ENCODE measurements at regions not wholly inside any gene's neighbourhood (a gene's known extent, or its start where the extent isn't known, plus 50 kb on each side); places are given as distances from the start of the nearest gene placed in this dataset.

DNA sequence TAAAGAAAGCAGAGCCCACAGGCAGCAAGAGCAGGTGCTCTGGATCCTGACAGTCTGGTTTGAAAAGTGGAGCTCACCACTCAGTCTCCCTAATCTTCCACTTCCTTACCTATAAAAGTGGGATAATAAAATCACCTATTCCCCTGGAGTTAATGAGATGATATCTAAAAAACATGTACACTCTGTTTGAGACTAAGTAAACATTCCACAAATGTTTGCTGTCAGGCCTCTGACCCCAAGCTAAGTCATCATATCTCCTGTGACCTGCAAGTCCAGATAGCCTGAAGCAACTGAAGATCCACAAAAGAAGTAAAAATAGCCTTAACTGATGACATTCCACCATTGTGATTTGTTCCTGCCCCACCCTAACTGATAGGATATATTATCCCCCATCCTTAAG is 1324.5 kb downstream of the XPNPEP1 start:
- H3K27me3 ChIP-seq, result no peaks in the 10 kb centered on the region
- TF ChIP-seq, protein P1, sequence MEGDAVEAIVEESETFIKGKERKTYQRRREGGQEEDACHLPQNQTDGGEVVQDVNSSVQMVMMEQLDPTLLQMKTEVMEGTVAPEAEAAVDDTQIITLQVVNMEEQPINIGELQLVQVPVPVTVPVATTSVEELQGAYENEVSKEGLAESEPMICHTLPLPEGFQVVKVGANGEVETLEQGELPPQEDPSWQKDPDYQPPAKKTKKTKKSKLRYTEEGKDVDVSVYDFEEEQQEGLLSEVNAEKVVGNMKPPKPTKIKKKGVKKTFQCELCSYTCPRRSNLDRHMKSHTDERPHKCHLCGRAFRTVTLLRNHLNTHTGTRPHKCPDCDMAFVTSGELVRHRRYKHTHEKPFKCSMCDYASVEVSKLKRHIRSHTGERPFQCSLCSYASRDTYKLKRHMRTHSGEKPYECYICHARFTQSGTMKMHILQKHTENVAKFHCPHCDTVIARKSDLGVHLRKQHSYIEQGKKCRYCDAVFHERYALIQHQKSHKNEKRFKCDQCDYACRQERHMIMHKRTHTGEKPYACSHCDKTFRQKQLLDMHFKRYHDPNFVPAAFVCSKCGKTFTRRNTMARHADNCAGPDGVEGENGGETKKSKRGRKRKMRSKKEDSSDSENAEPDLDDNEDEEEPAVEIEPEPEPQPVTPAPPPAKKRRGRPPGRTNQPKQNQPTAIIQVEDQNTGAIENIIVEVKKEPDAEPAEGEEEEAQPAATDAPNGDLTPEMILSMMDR (IDR thresholded peaks at IDR 0.05; ENCODE audit: low read depth, low read length), result no peak
- no peak for DNase-seq
- H3K4me1 ChIP-seq, result no peaks in the 10 kb centered on the region
- H3K9me3 ChIP-seq, result no peaks in the 10 kb centered on the region
- no peak overlapping the region for H3K4me3 ChIP-seq (ENCODE audit: low read depth, low read length)
- H3K36me3 ChIP-seq, result no peaks in the 10 kb centered on the region

DNA sequence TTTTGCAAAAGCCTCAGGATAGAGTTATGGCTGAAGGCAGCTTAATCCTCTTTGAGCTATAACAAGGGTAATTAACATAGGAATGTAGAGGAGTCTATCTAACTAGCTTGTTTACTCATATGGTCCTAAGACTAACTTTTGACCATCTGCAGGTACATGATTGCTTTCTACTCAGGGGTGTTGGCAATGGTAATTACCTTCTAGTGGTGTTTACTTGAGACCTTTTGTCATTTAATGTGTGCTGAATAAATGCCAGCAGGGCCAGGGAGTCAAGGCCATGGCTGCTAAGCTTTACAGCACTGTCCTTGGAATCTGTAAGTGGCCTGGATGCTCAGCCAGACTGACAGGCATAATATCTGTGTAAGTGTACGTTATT is 1325.0 kb downstream of the XPNPEP1 start:
- Histone ChIP-seq H3K9me3 (no peaks in the 10 kb centered on the region), H3K27me3 (no peaks in the 10 kb centered on the region), H3K4me3 (ENCODE audit: low read depth, low read length) (no peak overlapping the region), H3K36me3 (no peaks in the 10 kb centered on the region), H3K4me1 (no peaks in the 10 kb centered on the region)
- DNase-seq, result no peak
- TF ChIP-seq, protein P1 (IDR thresholded peaks at IDR 0.05; ENCODE audit: low read depth, low read length), result no peak

DNA sequence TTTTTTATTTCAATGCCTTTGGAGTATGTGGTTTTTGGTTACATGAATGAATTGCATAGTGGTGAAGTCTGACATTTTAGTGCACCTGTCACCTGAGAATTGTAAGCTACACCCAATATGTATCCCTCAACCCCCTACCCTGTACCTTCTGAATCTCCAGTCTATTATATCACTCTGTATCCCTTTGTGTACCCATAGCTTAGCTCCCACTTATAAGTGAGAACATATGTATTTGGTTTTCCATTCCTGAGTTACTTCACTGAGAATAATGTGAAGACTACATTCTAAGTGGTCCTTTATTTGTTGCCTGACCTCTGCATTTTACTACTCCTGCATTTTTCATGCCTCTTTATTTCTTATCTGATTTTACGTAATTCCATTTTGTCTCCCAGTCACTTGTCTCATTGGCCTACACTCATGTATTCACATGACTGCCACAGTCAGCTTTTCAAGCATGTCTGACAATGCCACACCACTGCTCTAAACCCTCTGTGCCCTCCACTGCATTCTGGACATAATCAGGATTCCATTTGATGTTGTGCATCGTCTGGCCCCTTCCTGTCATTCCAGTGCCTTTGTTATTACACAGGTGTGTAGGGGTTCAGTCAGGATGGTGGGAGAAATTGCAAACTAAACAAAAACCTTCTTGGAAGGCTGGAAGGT is 1325.5 kb downstream of the XPNPEP1 start:
- Histone ChIP-seq H3K36me3 (no peaks in the 10 kb centered on the region), H3K4me3 (ENCODE audit: low read depth, low read length) (no peak overlapping the region), H3K9me3 (no peaks in the 10 kb centered on the region), H3K27me3 (no peaks in the 10 kb centered on the region), H3K4me1 (no peaks in the 10 kb centered on the region)
- TF ChIP-seq, protein P1 (IDR thresholded peaks at IDR 0.05; ENCODE audit: low read depth, low read length), result no peak
- DNase-seq, result no peak

DNA sequence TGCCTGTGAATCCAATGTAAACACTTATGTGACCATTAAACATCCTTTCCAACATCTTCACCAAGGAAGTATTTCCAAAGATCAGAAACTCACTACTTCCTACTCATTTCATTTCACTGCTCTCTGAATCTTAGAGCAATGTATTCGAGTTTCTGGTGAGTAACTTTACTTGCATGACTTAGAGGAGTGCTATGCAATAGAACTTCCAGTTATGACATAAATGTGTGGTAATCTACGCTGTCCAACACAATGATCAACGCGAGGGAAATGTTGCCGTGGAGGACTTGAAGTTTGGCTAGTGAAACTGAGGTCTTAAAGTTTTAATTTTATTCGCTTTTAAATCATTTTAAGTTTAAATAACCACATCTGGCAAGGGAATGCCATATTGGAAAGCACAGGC is 1326.3 kb downstream of the XPNPEP1 start:
- DNase-seq, result no peak
- Histone ChIP-seq H3K4me3 (ENCODE audit: low read depth, low read length) (no peak overlapping the region), H3K9me3 (no peaks in the 10 kb centered on the region), H3K4me1 (no peaks in the 10 kb centered on the region), H3K36me3 (no peaks in the 10 kb centered on the region), H3K27me3 (no peaks in the 10 kb centered on the region)
- TF ChIP-seq, protein P1 (IDR thresholded peaks at IDR 0.05; ENCODE audit: low read depth, low read length), result no peak

DNA sequence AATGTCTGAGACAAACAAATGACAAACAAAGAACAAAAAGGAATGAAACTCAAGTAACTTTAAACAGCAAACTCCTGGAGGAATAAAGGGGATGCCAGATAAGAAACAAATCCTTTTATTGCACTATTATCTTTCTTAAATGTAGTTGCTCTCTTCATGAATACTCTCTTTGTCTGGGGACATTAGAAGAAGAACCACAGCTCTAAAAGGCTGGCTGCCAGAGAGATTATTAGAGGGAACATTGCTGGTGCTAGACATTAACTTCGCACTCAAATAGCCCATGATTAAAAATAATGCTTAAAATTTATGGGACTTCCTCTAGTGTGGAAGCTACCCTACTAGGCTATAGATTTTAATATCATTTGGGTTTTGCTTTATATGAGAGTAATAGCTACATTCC is 1330.4 kb downstream of the XPNPEP1 start:
- Histone ChIP-seq H3K4me3 (ENCODE audit: low read depth, low read length) (no peak overlapping the region), H3K9me3 (no peaks in the 10 kb centered on the region), H3K4me1 (no peaks in the 10 kb centered on the region), H3K27me3 (no peaks in the 10 kb centered on the region), H3K36me3 (no peaks in the 10 kb centered on the region)
- TF ChIP-seq, protein P1 (IDR thresholded peaks at IDR 0.05; ENCODE audit: low read depth, low read length), result no peak
- DNase-seq, result no peak

DNA sequence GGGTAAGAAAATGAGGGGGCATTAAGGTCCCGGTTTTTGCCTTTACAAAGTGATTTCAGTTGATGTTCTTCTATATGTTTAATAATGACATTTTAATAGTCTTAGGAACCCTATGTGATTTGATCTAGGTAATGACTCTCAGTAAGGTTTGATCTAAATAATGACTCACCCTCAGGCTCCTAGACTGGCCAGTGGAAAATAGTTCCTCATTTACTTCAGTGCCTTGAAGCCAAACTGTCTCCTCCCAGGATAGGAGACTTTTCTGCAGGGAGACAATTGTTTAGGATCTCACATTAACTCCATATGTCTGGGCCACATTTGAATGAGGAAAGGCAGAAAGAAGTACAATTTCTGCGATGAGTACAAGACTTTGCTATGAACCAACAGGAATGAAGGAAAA is 1331.9 kb downstream of the XPNPEP1 start:
- TF ChIP-seq, protein P1 (IDR thresholded peaks at IDR 0.05; ENCODE audit: low read depth, low read length), result no peak
- H3K4me1 ChIP-seq, result no peaks in the 10 kb centered on the region
- H3K36me3 ChIP-seq, result no peaks in the 10 kb centered on the region
- no peak for DNase-seq
- H3K27me3 ChIP-seq, result no peaks in the 10 kb centered on the region
- H3K4me3 ChIP-seq (ENCODE audit: low read depth, low read length), result no peak overlapping the region
- H3K9me3 ChIP-seq, result no peaks in the 10 kb centered on the region
